ENCODE measurements at regions not wholly inside any gene's neighbourhood (a gene's known extent, or its start where the extent isn't known, plus 50 kb on each side); places are given as distances from the start of the nearest gene placed in this dataset.
"Not testable (repeated sequence)": the region's sequence is repeated elsewhere in the genome, so short reads cannot be mapped to it uniquely, and the experiment has no call there.

DNA sequence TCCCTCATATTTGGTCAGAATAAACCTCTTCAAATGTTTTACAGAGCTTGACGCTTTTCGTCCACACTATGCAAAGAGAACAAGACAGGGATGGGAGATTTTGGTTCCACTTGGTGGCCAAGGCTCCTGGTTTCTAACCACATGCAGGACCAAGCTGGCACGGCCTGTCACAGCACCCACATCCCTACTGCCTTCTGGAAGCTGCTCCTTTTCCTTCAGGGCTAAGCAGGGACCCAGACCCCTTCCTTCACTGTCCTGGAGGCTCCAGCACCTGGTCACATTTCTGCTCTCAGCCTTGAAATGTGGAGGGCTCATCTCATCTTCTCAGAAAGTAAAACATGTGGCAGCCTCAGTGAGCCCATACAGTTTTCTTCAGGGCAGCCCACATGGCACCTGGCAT lies 50.4 kb upstream of the ARHGEF7 start:
- DNase-seq (ENCODE audit: extremely low read depth, low read depth), result no peak
- TF ChIP-seq, protein P1, sequence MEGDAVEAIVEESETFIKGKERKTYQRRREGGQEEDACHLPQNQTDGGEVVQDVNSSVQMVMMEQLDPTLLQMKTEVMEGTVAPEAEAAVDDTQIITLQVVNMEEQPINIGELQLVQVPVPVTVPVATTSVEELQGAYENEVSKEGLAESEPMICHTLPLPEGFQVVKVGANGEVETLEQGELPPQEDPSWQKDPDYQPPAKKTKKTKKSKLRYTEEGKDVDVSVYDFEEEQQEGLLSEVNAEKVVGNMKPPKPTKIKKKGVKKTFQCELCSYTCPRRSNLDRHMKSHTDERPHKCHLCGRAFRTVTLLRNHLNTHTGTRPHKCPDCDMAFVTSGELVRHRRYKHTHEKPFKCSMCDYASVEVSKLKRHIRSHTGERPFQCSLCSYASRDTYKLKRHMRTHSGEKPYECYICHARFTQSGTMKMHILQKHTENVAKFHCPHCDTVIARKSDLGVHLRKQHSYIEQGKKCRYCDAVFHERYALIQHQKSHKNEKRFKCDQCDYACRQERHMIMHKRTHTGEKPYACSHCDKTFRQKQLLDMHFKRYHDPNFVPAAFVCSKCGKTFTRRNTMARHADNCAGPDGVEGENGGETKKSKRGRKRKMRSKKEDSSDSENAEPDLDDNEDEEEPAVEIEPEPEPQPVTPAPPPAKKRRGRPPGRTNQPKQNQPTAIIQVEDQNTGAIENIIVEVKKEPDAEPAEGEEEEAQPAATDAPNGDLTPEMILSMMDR (IDR thresholded peaks at IDR 0.05; ENCODE audit: low read depth, low read length, missing control alignments), result no peak
- no peak overlapping the region for H3K4me3 ChIP-seq (replicated peaks; ENCODE audit: low read depth, low read length)

- DNase-seq (ENCODE audit: extremely low read depth, low read depth), result no peak
- no peak overlapping the region for H3K4me3 ChIP-seq (replicated peaks; ENCODE audit: low read depth, low read length)
- TF ChIP-seq, protein P1 (IDR thresholded peaks at IDR 0.05; ENCODE audit: low read depth, low read length, missing control alignments), result no peak
Measured at GRCh38 chr13:111062966-111063365, 52.1 kb upstream of the ARHGEF7 start.

DNA sequence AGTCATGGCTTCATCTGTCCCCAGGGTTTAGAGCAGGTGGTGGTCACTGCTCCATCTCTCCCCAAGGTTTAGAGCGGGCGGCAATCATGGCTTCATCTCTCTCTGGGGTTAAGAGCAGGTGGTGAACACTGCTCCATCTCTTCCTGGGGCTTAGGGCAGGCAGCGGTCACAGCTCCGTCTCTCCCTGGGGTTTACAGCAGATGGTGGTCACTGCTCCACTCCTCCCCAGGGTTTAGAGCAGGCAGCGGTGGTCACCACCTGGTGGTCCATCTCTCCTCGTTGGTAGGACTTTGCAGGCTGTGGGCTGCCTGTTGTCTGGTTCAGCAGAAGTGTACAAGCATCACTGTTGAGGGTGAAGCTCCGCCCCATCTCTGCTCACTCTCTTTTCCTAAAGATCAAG lies 52.8 kb upstream of the ARHGEF7 start:
- TF ChIP-seq, protein P1 (IDR thresholded peaks at IDR 0.05; ENCODE audit: low read depth, low read length, missing control alignments), result no peak
- H3K4me3 ChIP-seq (replicated peaks; ENCODE audit: low read depth, low read length), result no peak overlapping the region
- no peak for DNase-seq (ENCODE audit: extremely low read depth, low read depth)

- no peak for DNase-seq (ENCODE audit: extremely low read depth, low read depth)
- TF ChIP-seq, protein P1 (IDR thresholded peaks at IDR 0.05; ENCODE audit: low read depth, low read length, missing control alignments), result no peak
- H3K4me3 ChIP-seq (replicated peaks; ENCODE audit: low read depth, low read length), result no peak overlapping the region
Measured at GRCh38 chr13:111061358-111062045, 53.6 kb upstream of the ARHGEF7 start.

DNA sequence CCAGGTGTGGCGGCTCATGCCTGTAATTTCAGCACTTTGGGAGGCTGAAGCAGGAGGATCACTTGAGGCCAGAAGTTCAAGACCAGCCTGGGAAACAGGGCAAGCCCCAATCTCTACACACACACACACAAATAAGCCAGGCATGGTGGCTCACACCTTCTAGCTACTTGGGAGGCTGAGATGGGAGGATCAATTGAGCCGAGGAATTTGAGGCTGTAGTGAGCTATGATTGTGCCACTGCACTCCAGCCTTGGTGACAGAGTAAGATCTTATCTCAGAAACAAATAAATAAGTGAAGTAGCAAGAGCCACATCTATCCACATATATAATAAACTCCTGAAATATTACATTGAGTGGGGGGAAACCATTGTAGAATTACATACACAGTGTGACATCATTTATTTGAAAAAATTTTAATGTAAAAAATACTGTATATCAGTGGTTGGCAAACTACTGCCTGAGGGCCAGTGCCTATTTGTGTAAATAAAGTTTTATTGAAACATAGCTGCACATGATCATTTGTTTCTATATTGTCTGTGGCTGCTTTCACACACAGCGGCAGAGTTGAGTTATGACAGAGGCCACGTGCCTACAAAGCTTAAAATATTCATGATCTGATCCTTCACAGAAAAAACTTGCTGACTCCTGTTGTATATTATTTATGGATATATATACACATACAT lies 54.7 kb upstream of the ARHGEF7 start:
- TF ChIP-seq, protein P1 (IDR thresholded peaks at IDR 0.05; ENCODE audit: low read depth, low read length, missing control alignments), result no peak
- DNase-seq (ENCODE audit: extremely low read depth, low read depth), result no peak
- no peak overlapping the region for H3K4me3 ChIP-seq (replicated peaks; ENCODE audit: low read depth, low read length)

GRCh38 chr13:111058796-111059506 lies 56.2 kb upstream of the ARHGEF7 start:
- no peak for DNase-seq (ENCODE audit: extremely low read depth, low read depth)
- TF ChIP-seq, protein P1 (IDR thresholded peaks at IDR 0.05; ENCODE audit: low read depth, low read length, missing control alignments), result no peak
- no peak overlapping the region for H3K4me3 ChIP-seq (replicated peaks; ENCODE audit: low read depth, low read length)

DNA sequence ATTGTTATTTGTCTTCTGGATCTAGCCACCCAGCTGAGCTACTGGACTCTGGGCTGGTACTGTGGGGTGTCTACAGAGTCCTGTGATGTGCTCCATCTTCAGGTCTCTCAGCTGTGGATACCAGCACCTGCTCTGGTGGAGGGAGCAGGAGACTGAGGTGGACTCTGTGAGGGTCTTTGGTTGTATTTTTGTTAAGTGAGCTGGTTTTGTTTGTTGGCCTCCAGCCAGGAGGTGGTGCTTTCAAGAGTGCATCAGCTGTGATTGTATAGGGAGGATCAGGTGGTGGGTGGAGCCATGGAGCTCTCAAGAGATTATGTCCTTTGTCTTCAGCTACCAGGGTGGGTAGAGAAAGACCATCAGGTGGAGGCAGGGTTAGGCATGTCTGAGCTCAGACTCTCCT lies 56.8 kb upstream of the ARHGEF7 start:
- DNase-seq (ENCODE audit: extremely low read depth, low read depth); H3K4me3 ChIP-seq (replicated peaks; ENCODE audit: low read depth, low read length): not testable (repeated sequence)

DNA sequence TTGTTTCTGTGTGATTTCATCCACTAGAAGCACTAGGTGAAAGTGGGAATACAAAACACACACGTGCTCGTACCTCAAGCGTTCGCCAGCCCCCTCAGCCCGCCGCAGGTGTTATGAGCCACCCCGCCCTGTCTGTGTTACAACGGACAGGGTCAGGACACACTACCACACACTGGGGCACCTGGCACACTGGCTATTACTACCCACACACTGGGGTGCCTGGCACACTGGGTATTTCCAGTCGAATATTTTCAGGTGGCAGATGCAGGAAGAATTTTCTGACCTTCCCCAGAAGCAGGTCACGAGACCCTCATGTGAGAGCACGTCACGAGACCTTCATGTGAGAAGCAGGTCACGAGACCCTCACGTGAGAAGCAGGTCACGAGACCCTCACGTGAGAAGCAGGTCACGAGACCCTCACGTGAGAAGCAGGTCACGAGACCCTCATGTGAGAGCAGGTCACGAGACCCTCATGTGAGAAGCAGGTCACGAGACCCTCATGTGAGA lies 63.3 kb upstream of the ARHGEF7 start:
- not testable (repeated sequence) for H3K4me3 ChIP-seq (replicated peaks; ENCODE audit: low read depth, low read length); DNase-seq (ENCODE audit: extremely low read depth, low read depth)

All from HFF-Myc (cell line).